Peyer's patch (tissue), 4 donors: ENCODE measurements at regions not wholly inside any gene's neighbourhood (a gene's known extent, or its start where the extent isn't known, plus 50 kb on each side); places are given as distances from the start of the nearest gene placed in this dataset.

ENCODE experiments used
- CTCF ChIP-seq, 6 experiments: fragments of 450-650 bp in 4 of 6; fragments of 200-600 bp in 2 of 6; sonication (generic) in 1 of 6; IDR thresholded peaks; one replicate each; pipeline ENCODE4 v1.5.1; 2017 to 2019; ENCODE audit warnings: antibody characterized with exemption in 6 of 6, mild to moderate bottlenecking in 3 of 6, moderate library complexity in 1 of 6
- POLR2A ChIP-seq, 2 donors: fragments of 450-650 bp; IDR thresholded peaks; one replicate each; pipeline ENCODE4 v1.5.1; 2017; ENCODE audit warnings: antibody characterized with exemption in 2 of 2, mild to moderate bottlenecking in 2 of 2, moderate library complexity in 2 of 2

- TF ChIP-seq POLR2A (IDR thresholded peaks at IDR 0.05), result no peak
- TF ChIP-seq CTCF (IDR thresholded peaks at IDR 0.05), result no peak
Measured at GRCh38 chr10:117668327-117669008, 125.9 kb downstream of the EMX2 start.
